ENCODE measurements at regions not wholly inside any gene's neighbourhood (a gene's known extent, or its start where the extent isn't known, plus 50 kb on each side); places are given as distances from the start of the nearest gene placed in this dataset.

DNA sequence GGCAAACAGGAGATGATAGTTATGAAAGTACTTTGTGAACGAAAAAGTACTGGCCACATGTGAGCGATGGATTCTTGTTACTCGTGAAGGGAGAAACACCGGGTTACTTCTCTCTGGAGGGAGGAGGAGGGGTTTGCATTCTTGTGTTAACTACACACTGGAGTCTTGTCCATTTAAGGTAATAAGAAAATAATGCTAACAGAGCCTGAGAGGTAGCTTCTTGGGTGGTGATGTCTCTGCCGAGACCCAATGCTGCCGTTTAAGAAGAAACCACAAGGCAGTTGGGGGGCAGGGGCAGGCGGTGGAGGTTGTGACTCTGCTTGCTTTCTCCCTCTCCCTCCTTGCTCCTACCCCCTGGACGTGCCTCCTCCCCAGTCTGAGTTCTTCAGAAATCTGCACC is 100.9 kb upstream of the ROPN1 start:
- DNase-seq = no peak

DNA sequence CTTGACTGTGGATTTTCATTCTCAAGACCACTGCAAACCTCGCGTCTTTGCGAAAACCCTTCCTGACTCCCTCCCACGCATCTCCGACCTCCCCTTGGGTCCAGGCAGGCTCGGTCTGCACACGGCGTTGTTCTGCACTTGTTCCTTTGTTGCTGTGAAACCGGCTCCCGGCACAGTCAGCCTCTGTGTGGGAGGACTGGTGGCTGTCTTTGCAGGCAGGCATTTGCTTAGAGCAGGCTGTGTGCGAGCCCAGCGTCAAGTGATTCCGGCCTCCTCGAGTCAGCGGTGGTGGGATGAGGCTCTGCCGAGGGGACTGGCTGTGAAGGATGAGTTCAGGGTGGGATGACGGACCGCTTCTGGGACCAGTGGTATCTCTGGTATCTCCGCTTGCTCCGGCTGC is 102.6 kb upstream of the ROPN1 start:
- DNase-seq = no peak

DNA sequence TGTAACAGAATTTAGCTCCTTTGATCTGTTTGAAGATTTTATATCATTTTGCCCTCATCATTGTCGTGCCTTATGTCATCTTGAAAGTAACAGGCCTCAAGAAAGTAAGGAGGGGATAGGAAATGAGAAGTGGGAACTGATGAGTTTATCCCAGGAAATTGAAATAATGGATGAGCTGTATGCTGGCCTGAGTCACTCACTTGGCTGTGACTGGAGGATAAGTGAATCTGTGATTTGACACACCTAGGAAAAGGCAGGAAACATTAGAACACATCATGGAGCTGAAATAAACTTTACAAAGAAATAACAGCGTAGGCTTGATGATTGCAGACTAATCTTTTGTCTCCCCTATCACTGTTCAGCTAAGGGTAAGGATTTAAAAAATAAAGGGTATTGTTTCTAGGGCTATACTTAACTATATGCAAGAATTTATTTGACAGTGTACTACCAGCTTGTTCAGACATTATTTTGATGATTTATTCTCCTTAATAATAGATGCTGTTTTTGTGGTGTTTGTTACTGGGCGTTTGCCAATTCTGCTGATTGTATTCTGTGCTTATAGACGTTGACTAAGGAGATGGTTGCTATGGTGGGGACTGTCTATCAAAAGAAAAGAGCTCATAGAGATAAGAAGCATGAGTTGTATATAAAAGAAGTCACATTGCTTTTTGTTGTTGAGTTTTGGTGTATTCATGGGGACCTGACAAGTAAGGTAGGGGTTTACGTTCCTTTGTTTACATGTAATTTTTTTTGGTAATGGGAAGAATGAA is 105.6 kb upstream of the ROPN1 start:
- DNase-seq = no peak

DNA sequence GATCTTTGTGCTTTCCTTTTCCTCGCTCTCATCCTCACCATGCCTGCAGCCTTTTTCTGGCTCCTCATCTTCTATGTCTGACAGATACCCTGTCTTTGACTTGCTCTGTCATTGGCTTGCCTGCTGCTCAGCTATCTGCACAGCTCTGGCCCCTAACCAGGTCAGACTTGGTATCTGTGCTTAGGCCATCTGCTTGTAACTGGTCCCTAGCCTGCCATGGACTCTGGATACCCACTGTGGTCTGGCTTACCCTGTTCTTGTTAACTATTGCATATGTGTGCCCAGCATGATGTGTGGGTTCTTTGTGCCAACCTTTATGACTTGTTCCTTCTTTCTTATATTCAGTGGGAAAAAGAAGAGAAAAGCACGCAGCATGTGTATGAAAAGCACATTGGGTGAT is 109.7 kb upstream of the ROPN1 start:
- DNase-seq = no peak

DNA sequence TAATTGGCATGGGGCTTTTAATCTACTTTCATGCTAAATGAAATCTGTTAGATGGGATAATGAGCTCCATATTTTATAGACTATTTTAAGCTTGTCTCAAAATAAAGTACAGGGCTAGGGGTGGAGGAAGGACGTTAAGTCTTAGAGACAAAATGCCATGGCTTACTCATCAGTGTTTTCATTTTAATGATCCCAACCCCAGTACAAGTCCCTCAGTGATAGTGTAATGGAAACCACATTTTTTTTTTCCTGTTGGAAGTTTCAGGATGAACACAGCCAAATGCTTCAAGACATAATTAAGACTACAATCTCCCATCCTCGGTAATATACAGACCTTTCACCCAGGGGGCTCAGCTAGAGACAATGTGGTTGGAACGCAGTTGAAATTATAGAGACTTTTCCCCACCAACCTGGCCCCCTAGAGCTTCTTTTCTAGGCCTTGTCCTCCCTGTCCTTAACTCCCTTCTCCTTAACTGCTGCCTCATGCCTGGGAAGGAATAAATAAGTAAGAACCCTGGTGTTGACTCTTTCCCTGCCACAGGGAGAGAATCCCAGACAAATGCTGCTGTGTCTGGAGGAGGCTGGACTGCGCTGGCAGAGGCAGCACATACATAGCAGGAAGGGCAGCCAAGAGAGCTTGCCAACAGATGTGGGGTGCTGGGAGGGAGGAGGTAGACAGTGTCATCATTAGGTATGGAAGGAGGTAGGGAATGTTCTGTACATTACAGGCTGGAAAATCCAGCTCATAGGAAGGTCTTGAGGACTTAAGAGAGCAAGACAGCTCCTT is 115.4 kb upstream of the ROPN1 start:
- DNase-seq = no peak

DNA sequence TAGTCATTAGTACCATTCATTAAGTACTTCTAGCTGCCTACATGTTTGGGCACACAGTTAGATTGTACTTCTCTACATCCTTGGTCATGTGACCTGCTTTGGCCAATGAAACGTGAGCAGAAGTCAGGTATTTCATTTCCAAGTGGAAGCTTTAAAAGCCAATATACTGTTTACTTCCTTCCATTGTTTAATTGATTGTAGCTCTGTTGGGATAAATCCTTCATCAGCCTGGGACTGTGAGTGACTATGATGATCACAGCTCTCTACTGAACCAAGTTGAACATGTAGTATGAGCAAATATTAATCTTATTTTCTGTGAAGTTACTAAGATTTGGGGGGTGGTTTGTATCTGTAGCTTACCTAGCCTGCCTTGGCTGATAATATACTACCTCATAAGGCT is 116.5 kb upstream of the ROPN1 start:
- no peak for DNase-seq

DNA sequence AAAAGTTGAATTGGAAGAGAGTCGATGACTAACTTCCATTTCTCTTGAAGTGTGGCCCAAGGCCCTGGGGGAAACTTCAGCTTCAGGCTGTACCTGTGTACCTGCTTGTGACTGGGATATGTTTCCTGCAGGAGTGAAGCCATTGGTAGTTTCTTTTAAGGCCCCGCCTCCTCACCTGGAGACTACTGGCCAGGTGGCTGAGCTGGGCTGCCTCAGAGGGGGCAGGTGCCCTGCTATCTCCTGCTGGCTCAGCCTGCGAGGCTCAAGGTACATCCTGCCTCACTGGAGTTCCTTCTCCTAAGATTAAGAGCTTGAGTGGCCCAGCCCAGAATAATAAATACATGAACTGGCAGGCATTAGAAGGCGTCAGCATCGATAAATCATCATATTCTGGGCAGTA is 121.6 kb upstream of the ROPN1 start:
- no peak for DNase-seq

DNA sequence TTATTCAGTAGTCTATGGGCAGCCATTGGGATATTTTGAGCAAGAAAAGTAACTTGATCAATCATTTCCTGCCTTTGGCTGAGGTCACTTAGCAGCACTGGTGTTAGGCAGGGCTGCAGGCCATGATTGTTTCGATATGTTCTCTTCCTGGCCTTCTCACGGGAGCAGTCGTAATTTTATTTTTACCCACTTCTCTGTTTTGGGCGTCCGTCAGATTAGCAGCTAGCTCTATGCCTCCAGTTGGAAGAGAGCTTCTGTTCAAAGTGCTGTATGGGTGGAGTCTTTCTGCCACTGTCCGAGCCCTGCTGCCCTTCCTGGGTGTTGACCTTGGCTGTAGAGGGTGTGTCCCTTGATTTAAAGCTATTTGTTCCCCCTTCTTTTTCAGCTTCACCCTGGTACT is 123.4 kb upstream of the ROPN1 start:
- DNase-seq = no peak

DNA sequence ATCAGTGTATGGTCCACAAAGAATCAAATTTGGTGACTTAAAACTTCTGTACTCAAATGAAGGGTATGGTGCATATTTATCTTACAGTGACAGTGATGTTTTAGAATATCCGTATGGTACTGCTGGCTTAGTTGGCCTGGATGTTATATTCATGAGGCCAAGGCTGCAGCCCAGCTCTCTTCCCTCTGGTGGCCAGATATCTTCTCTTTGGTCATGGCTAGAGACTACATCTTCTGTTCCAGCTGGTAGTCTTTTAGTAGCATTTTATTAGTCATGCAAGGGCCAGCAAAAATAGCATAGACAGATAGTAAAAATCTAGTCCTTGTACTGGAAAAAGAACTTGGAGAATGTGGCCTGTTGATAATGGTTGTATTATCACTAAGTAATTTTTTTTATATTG is 124.0 kb upstream of the ROPN1 start:
- DNase-seq = no peak

DNA sequence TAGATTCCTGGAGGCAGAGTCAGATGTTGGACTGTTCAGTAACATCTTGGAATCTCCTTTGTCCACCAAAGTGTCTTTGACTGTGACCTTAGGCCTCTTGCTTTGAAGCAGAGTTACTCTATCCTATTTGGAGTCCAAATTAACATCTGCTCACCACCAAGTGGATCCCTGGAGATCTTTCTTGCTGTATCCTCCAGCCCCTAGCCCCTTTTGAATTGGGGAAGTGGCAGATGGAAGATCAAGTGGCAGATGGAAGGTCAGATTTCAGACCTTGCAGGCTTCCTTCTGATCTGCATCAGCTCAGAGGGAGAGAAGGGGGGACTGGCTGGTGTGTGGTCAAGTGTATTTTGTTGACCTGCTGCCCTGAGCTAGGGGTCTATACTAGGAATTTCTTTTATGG is 125.0 kb upstream of the ROPN1 start:
- no peak for DNase-seq

DNA sequence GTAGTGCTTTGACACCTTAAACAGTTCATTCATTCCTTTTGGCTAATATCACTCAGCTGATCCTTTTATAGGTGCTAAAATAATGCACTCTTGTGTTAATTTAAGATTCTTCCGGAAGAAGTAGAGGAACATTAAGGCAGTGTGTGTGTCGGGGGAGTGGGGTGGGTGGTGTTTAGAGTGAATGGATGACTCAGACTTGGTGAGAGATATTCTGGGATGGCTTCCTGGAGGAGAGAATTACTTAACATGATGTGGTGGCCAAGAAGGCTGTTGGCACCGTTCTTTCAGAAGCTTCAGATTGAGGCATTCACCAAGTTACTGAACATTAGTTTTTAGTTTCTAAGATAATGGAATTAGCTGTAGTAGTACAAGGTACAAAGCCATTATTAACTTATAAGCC is 125.6 kb upstream of the ROPN1 start:
- DNase-seq = no peak

DNA sequence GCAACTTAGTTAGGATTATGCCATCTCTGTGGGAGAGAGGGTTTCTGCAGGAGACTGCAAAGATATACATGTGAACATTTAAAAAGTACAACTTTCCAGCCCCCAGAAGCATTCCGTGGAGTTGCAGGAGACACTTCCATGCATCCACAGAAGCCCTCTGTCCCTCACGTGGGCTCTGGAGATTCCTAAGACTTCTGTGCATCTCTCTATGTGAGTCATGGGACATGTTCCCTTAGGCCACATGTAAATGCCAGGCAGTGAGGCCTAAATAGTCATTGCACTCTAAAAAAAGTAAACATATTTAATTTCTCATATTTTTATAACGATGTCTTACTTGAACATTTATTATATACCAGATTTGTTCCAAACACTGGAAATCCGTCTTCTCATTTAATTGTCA is 126.5 kb upstream of the ROPN1 start:
- no peak for DNase-seq

DNA sequence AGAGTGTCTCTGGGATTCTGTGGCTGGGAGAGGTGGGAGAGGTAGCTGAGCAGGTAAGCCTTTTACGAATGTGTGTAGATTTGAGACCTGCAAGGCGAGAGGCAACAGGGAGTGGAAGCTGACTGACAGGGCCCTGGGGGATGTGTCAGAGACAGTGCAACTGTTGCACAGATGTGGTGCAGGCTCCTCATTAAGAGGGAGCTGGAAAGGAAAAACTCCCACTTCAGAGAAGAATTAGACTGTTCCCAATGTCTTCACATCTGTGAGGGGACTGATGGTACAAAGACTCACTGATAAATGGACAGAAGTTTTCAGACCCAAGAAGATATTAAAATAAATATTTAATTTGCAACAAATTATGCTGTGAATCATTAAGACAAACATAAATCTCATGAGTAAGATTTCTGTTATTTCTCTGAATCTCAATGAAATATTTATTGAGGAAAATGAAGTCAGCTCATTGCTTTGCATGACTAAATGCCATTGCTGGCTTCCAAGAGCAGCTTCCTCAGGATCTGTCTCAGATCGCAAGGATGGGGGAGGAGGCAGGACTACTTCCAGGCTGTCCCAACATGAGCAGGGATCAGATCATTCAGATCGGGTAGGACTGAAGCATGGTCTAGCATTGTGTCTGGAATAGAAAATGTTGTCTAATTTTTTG is 127.3 kb upstream of the ROPN1 start:
- no peak for DNase-seq

DNA sequence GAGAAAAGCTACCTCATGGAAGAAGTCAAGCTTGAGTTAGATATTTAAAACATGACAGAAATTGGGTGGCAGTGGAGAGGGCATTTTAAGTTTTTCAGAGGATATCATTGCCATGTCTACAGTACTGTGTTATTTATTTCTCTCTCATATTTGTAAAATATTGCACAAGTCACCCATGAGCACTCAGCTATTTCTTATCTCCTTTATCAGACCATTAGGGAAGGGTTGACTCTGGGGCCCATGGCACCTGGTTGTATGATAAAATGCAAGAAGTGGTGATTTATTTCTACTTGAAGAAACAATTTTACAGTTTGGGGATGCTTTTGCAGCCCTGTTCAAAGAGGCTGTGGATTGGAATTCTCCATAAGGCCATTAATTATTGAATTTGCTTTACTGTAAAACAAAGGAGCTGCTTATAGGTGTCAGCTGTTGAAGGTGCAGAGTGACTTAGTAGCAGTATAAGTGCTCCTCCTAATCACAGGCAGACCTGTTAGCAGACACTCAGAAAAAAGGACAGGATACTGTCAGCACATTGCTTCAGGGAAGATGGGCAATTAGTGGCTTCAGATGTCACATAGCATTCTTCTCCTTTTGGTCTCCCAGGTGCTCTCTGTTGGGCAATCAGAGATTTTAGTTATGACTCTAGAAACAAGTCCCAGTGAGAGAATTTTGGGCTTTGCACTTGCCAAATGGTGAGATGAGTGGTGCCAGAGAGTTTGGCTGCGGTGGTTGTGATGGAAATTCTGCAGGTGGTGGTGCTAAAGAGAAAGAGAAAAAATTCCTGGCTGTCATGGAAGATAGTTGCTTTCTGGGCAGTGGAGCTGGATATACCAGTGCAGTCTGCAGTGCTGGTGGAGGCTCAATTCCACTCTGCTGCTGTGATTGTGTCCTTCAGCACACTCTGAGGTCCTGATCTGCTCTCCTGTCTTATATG is 129.7 kb upstream of the ROPN1 start:
- DNase-seq = no peak

DNA sequence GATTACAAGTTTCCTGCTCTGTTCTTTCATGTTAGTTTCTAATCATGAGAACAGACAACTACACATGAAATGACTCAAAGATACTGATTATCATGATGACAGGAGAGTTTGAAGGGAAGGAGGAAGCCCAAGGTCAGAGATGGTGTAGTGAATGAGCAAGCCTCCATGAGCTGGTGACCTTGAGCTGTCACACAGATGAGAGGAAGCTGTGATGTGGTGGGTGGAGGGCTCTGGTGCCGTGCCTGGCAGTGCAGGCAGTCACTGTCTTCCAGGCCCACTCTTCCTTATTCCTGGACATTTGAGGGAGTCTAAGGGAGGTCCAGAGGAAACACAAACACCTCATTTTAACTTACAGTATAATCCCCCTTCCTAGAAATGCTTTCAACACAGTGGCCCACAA is 133.4 kb upstream of the ROPN1 start:
- no peak for DNase-seq

DNA sequence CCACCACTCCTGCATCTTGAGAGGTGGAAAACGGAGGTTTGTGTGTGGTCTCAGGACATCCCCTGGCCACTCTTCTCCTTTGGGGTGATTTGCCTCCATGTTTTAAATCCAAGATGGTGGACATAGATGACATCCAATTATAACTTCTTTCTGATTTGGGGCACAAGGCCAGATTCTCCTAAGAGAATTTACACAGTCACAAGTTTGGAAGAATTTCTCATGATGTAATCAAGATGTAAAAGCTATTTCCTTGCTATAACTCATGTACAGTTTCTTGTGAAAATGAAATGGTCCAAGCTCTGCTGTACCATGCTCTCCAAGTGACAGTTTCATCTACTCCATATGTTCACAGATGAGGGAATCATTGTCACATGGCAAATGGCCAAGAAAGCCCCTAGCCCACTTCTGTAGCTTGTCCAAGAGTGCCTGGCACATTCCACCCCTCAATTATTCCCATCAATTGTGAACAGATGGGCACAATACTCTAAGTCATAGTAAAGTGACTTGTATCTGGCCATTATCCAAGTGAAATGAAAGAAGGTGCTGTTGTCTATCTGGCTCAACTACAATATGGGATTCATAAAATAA is 134.6 kb upstream of the ROPN1 start:
- DNase-seq = no peak

DNA sequence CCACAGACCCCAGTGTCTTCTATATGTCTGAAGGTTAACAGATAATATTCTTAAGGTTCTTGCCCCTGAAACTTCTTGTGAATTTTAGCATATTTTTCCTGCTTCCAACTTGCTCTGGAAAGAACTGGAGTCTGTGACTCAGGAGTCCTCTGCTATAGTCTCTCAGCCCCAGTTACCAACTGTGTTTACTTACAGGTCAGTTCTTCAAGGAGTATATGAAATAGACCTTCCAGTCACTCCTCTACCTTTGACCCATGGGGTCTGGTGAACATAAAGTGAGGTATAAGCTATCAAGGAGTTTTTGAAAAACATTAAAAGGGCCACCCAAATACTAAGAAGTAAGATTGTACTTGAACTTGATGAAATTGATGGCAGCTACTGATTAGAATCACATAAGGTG is 139.2 kb upstream of the ROPN1 start:
- no peak for DNase-seq

DNA sequence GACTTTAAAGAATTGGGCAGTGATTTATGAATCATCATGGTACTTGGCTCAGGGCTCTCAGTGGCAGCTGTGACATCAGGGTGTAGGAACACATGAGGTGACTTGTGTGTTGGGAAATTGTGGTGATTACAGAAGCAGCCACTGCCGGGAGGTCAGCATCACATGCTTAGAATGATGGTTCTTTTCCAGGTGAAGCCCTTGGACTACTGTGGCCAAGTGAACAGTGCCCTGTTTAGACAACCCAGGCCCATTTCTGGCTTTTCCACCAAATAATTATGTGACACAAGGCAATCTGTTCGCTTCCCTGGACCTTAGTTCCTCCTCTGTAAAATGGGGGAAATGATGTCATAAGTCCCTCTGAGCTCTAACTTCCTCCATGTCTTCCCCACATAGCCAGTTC is 139.7 kb upstream of the ROPN1 start:
- DNase-seq = no peak

DNA sequence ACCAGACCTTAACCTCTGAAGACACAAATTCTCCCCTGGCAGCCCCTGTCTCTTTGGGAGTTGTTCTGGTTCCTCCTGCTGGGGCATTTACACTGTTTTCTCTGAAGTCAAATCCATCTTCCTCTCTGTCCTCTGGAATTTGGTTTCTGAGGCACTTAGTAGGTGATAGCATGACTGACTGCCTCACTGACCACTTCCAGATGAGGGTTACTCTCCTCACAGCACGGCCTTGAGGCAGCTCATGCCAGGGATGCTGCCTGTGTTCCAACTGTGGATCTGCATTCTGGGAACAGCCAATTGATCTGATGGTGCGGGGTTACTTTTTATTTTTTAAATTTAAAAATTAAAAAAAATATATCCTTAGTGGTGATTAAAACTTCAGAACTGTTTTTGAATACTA is 140.9 kb upstream of the ROPN1 start:
- DNase-seq = no peak

DNA sequence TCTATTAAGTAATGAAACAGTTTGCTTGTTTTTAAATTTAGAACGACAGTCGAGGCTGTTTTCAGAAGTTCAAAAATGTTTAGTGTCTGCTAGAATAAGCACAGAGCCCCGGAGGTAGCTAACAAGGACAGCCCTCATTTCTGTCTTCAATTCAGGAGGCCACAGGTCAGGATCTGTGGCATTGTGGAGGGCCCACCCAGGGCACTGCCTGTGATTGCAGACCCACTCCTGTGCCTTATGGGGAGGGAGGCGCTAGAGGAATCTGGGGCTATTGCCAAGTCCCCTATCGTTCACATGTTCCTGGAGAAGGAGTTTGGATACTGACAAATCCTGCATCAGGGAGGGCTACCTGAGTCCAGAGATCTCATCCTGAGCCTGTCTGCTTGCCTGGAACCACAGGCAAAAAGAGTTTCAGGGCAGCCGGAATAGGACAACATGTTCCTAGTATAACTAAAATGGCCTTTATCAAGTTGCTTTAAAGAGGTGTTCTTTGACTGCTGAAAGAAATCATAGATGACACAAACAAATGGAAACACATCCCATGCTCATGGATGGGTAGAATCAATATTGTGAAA is 141.5 kb upstream of the ROPN1 start:
- no peak for DNase-seq

DNA sequence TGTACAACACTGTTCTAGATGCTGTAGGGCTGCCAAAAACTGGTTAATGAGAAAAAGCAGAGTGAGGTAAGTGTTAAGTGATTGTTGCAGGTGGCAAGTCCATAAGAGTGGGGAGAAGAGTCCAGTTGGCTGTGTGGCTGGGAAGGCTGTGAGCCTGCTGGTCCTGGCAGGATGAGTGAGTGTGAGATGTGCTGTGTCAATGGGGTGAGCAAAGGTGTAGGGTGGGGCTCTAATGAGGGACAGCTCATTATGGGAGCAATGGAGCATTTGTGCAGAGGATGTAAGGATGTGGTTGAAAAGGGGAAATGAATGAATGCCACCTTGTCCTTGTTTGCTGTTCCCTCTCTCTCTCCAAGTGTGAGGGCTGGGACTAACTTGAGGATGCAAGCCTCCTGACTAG is 145.3 kb upstream of the ROPN1 start:
- DNase-seq = no peak

DNA sequence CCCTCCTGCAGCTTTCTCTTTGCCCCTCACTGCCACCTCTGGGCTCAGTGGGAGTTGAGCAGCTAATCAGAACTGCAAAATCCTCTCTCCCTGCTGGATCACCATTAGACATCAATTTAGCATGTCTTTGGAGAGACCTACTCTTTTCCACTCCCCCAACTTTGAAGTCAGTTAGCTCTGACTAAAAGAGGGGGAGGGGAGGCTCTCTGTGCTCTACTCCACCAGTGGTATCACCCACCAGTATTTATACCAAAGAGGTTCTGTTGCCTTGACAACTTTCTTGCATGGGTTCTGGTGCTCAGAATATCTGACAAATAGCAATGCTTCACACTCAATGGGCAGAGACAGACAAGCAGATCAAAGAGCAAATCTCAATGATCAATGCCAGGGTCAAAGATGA is 146.2 kb upstream of the ROPN1 start:
- DNase-seq = no peak

Measured in stimulated activated CD4-positive, alpha-beta T cell treated with anti-CD3 and anti-CD28 coated beads, Interleukin-4, amount 100 ng/mL, for 24 hours (primary cell).